SH-SY5Y (cell line): ENCODE measurements at regions not wholly inside any gene's neighbourhood (a gene's known extent, or its start where the extent isn't known, plus 50 kb on each side); places are given as distances from the start of the nearest gene placed in this dataset.

Experiments
- GATA2 ChIP-seq: IDR thresholded peaks from 2 replicates; pipeline ENCODE4 v1.6.1; 2011; ENCODE audit warnings: mild to moderate bottlenecking, low read depth, low read length
- GATA3 ChIP-seq: IDR thresholded peaks from 2 replicates; pipeline ENCODE4 v1.6.1; 2011; ENCODE audit warnings: low read depth, mild to moderate bottlenecking, low read length, moderate library complexity

DNA sequence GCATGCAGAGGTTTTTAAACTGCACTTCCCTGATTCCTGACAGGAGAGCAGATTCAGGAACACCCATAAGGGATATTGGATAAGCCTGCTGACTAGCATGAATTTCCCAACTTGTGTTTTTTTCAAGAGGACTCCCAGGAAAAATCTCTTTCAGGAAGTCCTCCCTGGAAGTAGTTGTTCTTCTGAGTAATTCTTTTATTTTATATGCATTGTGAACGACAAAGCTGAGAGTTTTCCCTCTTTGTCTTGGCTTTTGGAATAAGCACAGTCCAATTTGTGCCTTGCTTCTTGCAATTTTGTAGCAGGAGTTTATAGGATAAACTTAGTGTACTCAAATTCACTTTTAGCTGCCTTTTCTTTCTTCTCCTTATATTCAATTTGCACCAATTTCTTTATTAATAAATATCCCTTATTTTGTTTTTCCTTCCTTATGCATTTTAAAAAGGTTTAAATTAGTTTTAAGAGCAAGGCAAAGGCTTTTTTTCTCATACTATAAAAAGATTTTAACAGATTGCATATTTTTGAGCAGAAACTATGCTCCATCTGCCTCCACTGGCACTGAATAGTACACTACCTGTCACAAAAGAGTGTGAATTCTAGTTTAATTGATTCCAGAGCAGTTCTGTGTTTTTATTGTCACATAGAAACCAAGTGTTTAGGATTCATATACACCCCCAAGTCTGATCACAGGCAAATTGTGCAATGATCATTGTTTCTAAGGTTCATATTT, 543.3 kb upstream of the SPRY2 start:
- no peak for TF ChIP-seq GATA2
- no peak for TF ChIP-seq GATA3

DNA sequence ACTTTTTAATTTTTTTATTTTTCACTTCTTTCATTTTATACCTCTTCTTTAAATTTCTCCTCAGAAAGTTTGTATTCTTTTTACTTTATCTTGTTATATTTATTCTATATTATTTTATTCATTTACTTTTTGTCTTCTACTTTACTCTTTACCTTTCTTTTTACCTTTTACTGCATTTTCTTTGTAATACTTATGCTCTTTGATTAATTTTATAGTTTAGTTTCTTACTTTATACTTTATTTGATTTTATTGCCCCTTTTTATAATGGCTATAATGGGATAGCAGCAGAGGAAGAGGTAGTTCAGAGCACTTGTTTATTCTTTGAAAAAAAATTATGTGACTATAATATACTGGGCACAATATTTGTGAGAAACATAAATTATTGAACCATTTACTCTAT, 542.6 kb upstream of the SPRY2 start:
- TF ChIP-seq GATA3 (no peak), GATA2 (no peak)

DNA sequence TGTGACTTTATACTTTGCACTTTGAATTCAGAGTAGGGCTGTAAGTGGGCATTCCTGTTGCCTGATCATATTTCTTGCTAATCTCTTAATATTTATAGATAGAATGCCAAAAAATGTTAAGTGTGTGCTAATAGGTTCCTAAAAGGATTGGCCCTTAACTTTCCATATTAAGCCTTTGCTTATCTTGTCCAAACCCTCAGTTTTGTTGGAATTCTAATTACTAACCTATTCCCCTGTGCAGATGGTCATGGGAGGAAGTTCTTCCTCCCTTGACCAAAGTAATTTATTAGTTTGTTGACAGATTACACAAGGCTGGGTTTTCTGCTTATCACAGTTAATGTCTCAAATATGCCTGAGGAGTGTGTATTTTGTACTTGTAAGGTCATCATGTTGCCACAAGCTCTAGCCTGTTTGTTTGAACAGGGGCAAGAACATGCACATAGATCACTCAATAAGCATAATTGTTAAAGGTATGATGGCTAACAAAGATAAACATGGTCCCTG, 541.1 kb upstream of the SPRY2 start:
- TF ChIP-seq GATA3, result no peak
- no peak for TF ChIP-seq GATA2

DNA sequence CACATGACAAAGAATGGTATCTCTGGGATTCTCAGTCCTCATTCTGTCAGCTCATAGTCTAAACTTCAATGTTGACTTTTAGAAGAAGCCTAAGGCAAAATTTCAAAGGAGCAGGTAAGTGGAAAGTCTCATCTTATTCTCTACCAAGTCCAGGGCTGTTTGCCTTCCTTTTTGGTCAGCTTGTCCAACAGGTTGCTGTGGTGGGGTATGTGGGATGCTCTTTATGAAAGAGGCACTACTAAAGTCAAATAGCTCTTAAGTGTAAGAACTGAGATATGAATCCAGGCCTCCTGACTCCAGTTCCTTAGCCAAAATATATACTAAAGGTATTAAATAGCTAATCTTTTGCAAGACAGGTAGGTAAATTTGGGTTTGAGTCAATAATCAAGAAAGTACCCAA, 540.6 kb upstream of the SPRY2 start:
- TF ChIP-seq GATA3 (no peak), GATA2 (no peak)

DNA sequence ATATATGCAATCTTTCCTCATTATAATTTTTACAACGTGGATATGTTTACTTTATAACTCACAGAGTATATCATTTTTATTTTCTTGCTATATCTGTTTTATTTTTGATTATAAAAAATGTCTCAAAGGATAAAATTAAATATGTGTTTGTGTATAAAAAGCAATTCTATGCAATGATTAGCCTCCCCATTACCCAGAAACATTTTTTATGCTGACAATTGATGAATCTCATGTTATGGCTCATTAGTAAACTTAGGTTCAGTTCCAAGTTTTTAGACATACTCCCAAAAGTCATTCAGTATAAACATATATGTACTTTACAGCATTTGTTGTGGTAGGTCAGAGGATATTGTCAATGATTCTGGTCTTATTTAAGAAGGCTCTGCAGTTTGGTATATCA, 540.1 kb upstream of the SPRY2 start:
- TF ChIP-seq GATA3 (no peak), GATA2 (no peak)

DNA sequence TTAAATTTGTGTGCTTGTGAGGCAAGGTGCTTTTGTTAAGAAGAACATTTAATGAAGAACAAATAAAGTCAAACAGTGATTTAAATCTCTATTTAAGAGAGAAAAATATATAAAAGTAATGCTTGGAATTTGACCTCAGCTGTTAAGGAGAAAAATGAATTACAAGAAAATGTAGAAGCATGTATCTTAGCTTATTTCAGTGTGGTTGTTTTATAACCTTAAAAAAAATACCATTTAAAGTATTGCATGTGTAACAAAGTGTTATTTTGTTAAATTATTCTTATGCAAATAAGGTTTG, 537.0 kb upstream of the SPRY2 start:
- TF ChIP-seq GATA2, result no peak
- no peak for TF ChIP-seq GATA3

DNA sequence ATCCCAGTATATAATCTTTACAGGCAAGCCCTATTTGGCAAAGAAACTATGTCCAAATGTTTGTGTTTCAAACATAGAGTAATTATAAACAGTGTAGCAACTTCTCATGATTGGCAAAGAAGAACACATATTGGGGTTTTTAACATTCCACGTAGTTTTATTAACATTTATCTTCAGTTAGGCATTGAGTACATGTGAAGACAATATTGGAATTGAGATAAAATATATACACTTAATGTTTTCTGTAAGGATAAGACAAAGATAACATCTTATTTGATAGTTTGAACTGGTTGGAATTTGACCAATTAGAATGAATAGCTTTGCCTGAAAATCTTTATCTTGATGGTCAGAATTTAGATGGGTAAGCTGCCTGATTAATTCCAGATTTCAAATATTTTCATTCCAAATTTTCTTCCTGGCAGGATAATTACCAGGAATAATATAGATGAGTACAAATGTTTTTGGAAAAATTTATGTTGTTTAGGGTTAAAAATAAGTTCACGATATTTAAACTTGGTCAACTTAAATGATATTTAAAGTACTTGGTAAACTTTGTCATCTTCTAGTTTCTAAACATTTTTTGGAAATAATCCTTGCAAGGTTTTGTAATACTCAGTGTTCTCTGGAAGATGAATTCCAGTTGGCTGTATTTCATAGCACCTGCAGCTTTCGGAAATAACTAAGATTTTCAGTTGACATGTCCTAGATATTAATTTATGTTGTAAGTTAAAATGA, 536.5 kb upstream of the SPRY2 start:
- TF ChIP-seq GATA2 (no peak), GATA3 (peak; percentile 41)

DNA sequence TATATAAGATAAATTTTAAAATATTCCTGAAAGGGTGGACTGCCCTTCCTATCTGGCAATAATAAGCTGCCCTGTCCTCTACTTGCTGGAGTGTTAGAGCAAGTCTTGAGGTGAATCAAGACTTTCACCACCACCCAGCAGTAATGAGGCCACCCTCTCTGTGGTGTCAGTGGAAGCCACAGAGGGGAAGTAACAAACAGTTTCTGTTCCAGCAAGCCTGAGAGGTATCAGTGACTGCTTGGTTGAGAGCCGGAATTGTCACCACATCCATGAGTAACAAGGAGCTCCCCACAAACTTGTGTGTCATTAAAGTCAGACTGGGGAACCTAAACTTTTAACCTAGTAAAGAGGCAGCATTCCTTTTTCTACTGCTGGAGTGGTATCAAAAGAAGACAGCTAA, 532.7 kb upstream of the SPRY2 start:
- TF ChIP-seq GATA2 (no peak), GATA3 (no peak)

DNA sequence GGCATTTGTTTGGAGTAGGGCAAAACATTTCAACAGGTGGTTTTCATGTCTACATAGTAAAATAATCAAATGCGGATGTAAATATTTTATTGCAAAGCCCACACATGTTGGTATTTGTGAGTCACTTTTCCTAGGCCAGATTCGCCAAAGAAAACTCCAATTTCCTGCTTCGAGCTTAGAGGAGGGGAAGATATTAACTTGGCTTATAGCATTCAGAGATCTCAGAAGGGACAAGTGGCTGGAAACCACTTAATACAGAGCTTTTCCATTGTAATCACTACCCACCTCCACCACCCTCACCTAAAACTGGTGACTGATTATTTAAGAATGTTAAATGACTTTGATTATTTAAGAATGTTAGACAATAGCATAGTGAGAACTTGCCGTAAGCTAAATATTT, 530.6 kb upstream of the SPRY2 start:
- TF ChIP-seq GATA3 (no peak), GATA2 (no peak)

DNA sequence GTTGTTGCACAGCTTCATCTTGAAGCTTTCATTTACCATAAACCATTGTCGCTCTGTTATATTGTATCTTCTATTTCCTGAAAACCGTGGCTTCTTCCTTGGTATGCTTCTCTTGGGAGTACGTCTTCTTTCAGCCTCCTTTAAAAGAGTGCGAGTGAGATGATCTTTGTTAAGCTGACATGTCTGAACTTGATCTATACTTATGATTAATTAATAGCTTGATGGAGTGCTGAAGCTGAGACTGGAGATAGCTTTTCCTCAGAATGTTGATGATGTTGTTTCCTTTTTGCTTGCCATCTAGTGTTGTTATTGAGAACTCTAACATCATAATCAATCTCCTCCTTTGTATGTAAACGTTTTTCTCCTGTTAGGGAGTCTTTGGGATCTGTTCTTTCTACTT, 529.3 kb upstream of the SPRY2 start:
- no peak for TF ChIP-seq GATA3
- no peak for TF ChIP-seq GATA2

DNA sequence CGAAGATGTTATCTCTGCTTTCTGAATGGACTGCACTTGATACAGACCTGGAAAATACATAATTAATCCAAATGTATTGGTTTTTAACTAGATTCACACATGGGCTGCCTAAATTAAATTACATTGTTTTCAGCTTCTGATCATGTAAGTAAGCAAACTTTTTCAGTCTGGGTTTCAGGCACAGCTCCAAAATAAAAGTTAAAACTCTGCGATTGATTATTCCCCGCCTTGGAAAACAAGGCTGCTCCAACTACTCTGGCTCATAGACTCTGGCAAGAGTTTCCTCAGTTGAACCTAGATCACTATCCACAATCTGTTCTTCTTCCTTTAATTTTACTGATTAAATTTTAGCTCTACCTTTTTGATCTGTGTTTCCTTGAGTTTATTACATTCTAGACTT, 526.0 kb upstream of the SPRY2 start:
- TF ChIP-seq GATA2, result no peak
- no peak for TF ChIP-seq GATA3

DNA sequence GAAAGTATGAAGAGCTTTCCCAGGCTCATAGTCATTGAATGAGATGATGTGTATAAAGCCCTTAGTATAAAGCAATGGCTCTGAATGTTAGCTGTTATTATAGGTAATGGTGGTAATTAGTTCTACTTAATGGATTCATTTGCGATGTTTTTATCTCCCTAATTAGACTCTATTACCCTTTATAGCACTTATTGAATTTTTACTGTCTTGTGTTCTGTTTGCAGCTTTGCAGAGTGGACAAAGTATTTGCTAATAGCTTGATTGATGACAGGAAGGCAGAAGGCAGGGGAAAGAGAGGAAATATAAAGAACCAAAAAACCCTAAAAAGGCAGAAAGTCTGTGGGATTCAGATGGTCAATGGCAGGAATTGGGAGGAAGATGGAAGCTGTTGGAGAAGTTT, 524.4 kb upstream of the SPRY2 start:
- no peak for TF ChIP-seq GATA2
- TF ChIP-seq GATA3, result no peak

DNA sequence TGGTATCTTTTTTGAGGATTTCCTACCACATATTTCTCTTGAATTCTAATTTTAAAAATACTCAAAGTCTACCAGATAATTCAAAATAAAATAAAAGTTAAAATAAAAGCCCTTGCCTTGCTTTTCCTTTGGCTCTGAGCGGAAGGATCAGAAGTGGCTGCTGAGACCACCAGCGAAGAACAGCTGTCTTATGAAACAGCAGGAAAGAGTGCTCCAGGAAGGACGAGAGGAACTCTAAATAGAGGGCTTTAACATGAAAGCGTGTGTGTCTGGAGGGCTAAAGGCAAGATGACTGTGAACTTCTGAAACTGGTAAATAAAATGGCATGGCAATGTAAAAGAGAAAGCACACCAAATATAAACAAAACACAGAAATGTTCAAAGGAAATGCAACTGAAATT, 521.5 kb upstream of the SPRY2 start:
- TF ChIP-seq GATA2 (no peak), GATA3 (no peak)

DNA sequence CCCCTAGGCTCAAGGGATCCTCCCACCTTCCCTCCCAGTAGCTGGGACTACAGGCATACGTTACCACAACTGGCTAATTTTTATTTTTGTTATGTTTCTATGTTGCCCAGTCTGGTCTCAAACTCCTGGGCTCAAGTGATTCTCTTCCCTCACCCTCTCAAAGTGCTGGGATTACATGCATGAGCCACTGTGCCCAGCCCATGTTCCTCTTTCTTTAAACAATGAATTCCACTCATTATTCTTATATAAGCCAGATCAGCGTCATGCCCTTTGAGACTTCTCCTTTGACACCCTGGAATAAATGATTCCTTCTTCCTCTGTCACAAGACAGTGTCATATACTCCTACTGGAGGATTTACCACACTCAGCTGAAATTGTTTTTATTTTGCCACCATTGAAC, 519.9 kb upstream of the SPRY2 start:
- TF ChIP-seq GATA2 (no peak), GATA3 (no peak)

DNA sequence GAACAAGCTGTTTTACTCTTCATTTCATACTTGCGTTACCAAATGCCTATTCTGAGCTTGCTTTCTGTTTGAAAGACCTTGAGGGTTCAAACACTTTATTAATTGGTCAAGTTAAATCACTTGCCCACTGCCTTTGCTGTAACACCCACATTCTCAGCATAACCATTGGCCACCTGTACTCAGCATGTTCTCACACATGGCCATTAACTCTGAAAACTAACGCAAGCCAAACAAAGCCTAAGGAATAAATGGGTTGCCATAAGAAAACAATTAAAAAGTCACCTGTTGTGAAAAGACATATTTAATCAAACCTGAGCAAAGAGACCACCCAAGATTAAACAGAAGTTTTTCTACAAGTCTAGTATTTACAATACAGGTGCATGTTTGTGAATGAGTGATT, 517.2 kb upstream of the SPRY2 start:
- no peak for TF ChIP-seq GATA3
- TF ChIP-seq GATA2, result no peak

DNA sequence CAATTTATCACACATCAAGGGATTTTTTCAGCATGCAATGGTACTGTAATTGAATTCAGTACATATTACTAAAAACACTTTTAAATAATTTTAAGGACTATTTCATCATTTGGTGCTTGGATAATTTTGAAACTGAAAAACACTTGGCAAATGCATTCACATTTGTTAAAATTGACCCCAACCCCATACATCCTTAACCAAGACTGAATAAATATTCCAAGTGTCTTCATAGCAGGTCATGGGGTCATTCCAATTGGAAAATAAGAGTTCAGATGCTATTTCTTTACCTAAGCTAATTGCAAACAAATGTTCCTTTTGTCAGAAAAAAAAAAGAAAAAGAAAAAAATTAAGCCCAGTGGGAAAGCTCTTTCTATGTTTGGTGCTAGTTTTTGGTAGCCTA, 516.4 kb upstream of the SPRY2 start:
- TF ChIP-seq GATA3, result no peak
- no peak for TF ChIP-seq GATA2
